GM19467 (cell line): ENCODE measurements at regions not wholly inside any gene's neighbourhood (a gene's known extent, or its start where the extent isn't known, plus 50 kb on each side); places are given as distances from the start of the nearest gene placed in this dataset.
"Not testable (repeated sequence)": the region's sequence is repeated elsewhere in the genome, so short reads cannot be mapped to it uniquely, and the experiment has no call there.

Experiments used
- ATAC-seq: cut with Tn5 transposase; IDR thresholded peaks from one replicate; pipeline ENCODE4 v1.9.1; 2021; ENCODE audit warnings: mild to moderate bottlenecking, moderate library complexity; ENCODE audit not compliant: unreplicated experiment

GRCh38 chr12:89289720-89290119, 62.6 kb downstream of the DUSP6 start:
- ATAC-seq = no peak

- no peak for ATAC-seq
Measured at GRCh38 chr12:89288959-89289358, 63.3 kb downstream of the DUSP6 start.

GRCh38 chr12:89286501-89286900, 65.8 kb downstream of the DUSP6 start:
- ATAC-seq = no peak

GRCh38 chr12:89281539-89281867, 70.8 kb downstream of the DUSP6 start:
- ATAC-seq = no peak

- ATAC-seq = no peak
Measured at GRCh38 chr12:89280833-89281538, 71.3 kb downstream of the DUSP6 start.

- ATAC-seq = no peak
Measured at GRCh38 chr12:89279499-89279898, 72.8 kb downstream of the DUSP6 start.

GRCh38 chr12:89278862-89279261, 73.4 kb downstream of the DUSP6 start:
- ATAC-seq = no peak

GRCh38 chr12:89278169-89278568, 74.1 kb downstream of the DUSP6 start:
- ATAC-seq = no peak

- no peak for ATAC-seq
Measured at GRCh38 chr12:89276860-89277259, 75.4 kb downstream of the DUSP6 start.

- no peak for ATAC-seq
Measured at GRCh38 chr12:89273525-89273924, 78.8 kb downstream of the DUSP6 start.

- ATAC-seq = no peak
Measured at GRCh38 chr12:89270548-89270947, 81.8 kb downstream of the DUSP6 start.

GRCh38 chr12:89269174-89269573, 83.1 kb downstream of the DUSP6 start:
- ATAC-seq = no peak

GRCh38 chr12:89267404-89267803, 84.9 kb downstream of the DUSP6 start:
- no peak for ATAC-seq

- not testable (repeated sequence) for ATAC-seq
Measured at GRCh38 chr12:89266574-89267188, 85.6 kb downstream of the DUSP6 start.

GRCh38 chr12:89264837-89265236, 87.5 kb downstream of the DUSP6 start:
- no peak for ATAC-seq

GRCh38 chr12:89263900-89264299, 88.4 kb downstream of the DUSP6 start:
- ATAC-seq = no peak

- no peak for ATAC-seq
Measured at GRCh38 chr12:89262855-89263552, 89.3 kb downstream of the DUSP6 start.

GRCh38 chr12:89261982-89262381, 90.3 kb downstream of the DUSP6 start:
- no peak for ATAC-seq

- no peak for ATAC-seq
Measured at GRCh38 chr12:89260841-89261637, 91.3 kb downstream of the DUSP6 start.

GRCh38 chr12:89259821-89260220, 92.5 kb downstream of the DUSP6 start:
- no peak for ATAC-seq

GRCh38 chr12:89258240-89258969, 93.9 kb downstream of the DUSP6 start:
- ATAC-seq = no peak
